ENCODE measurements at regions not wholly inside any gene's neighbourhood (a gene's known extent, or its start where the extent isn't known, plus 50 kb on each side); places are given as distances from the start of the nearest gene placed in this dataset.
A peak's percentile ranks its signal among the peaks of the same experiment; 100 is the strongest.
"Not testable (repeated sequence)": the region's sequence is repeated elsewhere in the genome, so short reads cannot be mapped to it uniquely, and the experiment has no call there.

GRCh38 chr12:75657831-75658230 is 146.4 kb upstream of the KRR1 start:
- Histone ChIP-seq H3K4me3 (no peak overlapping the region), H3K27ac (no peak overlapping the region), H3K4me1 (replicated peaks in 1 of 2) (peaks cover 7 to 18% of the 10 kb centered on the region in 2 donors)
- ATAC-seq (replicated peaks in 6 of 8): no peak
- 64 to 100% (median 81%) methylated on average over 1 to 2 of the region's 2 CpGs; no CpG with 5 or more reads in 2 of the 10 experiments for WGBS, 10 experiments
- in situ Hi-C loops (cut with MboI; ENCODE audit: low pct_unique_long_range_greater_than_20kb in 2 of 9, low sequenced_read_pairs in 9 of 9, unreplicated experiment in 9 of 9): no loop called here

GRCh38 chr12:75657354-75657753 is 145.9 kb upstream of the KRR1 start:
- H3K27ac ChIP-seq; H3K4me3 ChIP-seq; in situ Hi-C loops (cut with MboI; ENCODE audit: low pct_unique_long_range_greater_than_20kb in 2 of 9, low sequenced_read_pairs in 9 of 9, unreplicated experiment in 9 of 9); ATAC-seq (replicated peaks in 6 of 8): not testable (repeated sequence)
- 72 to 98% (median 93%) methylated on average over 3 to 6 of the region's 6 CpGs; no CpG with 5 or more reads in 4 of the 10 experiments for WGBS, 10 experiments
- H3K4me1 ChIP-seq (replicated peaks in 1 of 2): peaks cover 7 to 18% of the 10 kb centered on the region in 2 donors

GRCh38 chr12:75656648-75657047 is 145.2 kb upstream of the KRR1 start:
- WGBS, 10 experiments: 0 to 86% (median 27%) methylated on average over 1 of the region's 1 CpG; no CpG with 5 or more reads in 5 of the 10 experiments
- Histone ChIP-seq H3K27ac (no peak overlapping the region), H3K4me3 (no peak overlapping the region), H3K4me1 (replicated peaks in 1 of 2) (peaks cover 7 to 18% of the 10 kb centered on the region in 2 donors)
- in situ Hi-C loops (cut with MboI; ENCODE audit: low pct_unique_long_range_greater_than_20kb in 2 of 9, low sequenced_read_pairs in 9 of 9, unreplicated experiment in 9 of 9): no loop called here
- peak in 3 of 8 experiments; percentile 11 to 80 (median 37) for ATAC-seq (replicated peaks in 6 of 8)

GRCh38 chr12:75656210-75656609 is 144.8 kb upstream of the KRR1 start:
- Histone ChIP-seq H3K27ac (no peak overlapping the region), H3K4me1 (replicated peaks in 1 of 2) (peaks cover 11 to 21% of the 10 kb centered on the region in 2 donors), H3K4me3 (no peak overlapping the region)
- no peak for ATAC-seq (replicated peaks in 6 of 8)
- in situ Hi-C loops (cut with MboI; ENCODE audit: low pct_unique_long_range_greater_than_20kb in 2 of 9, low sequenced_read_pairs in 9 of 9, unreplicated experiment in 9 of 9): no loop called here

- ATAC-seq (replicated peaks in 6 of 8): no peak
- Histone ChIP-seq H3K27ac (no peak overlapping the region), H3K4me1 (replicated peaks in 1 of 2) (peaks cover 13 to 28% of the 10 kb centered on the region in 2 donors), H3K4me3 (no peak overlapping the region)
- 90 to 100% (median 99%) methylated on average over 1 to 4 of the region's 4 CpGs for WGBS, 10 experiments
- in situ Hi-C loops (cut with MboI; ENCODE audit: low pct_unique_long_range_greater_than_20kb in 2 of 9, low sequenced_read_pairs in 9 of 9, unreplicated experiment in 9 of 9): no loop called here
Observed at GRCh38 chr12:75655315-75655806, 144.0 kb upstream of the KRR1 start.

GRCh38 chr12:75651342-75651695 is 139.9 kb upstream of the KRR1 start:
- ATAC-seq (replicated peaks in 6 of 8): peak in 3 of 8 experiments; percentile 75 to 83 (median 81)
- WGBS, 10 experiments: 34 to 100% (median 80%) methylated on average over 1 to 2 of the region's 2 CpGs; no CpG with 5 or more reads in 2 of the 10 experiments
- H3K4me1 ChIP-seq (replicated peaks in 1 of 2): peaks cover 8 to 16% of the 10 kb centered on the region in 2 donors
- H3K27ac ChIP-seq: no peak overlapping the region
- in situ Hi-C loops (cut with MboI; ENCODE audit: low pct_unique_long_range_greater_than_20kb in 2 of 9, low sequenced_read_pairs in 9 of 9, unreplicated experiment in 9 of 9): no loop called here
- H3K4me3 ChIP-seq: no peak overlapping the region

GRCh38 chr12:75650595-75651341 is 139.4 kb upstream of the KRR1 start:
- Histone ChIP-seq H3K27ac (no peak overlapping the region), H3K4me1 (replicated peaks in 1 of 2) (peaks cover 8 to 16% of the 10 kb centered on the region in 2 donors), H3K4me3 (no peak overlapping the region)
- in situ Hi-C loops (cut with MboI; ENCODE audit: low pct_unique_long_range_greater_than_20kb in 2 of 9, low sequenced_read_pairs in 9 of 9, unreplicated experiment in 9 of 9): no loop called here
- peak in 3 of 8 experiments; percentile 85 to 88 (median 87) for ATAC-seq (replicated peaks in 6 of 8)
- WGBS, 10 experiments: 0 to 100% (median 29%) methylated on average over 1 to 2 of the region's 2 CpGs; no CpG with 5 or more reads in 2 of the 10 experiments

- Histone ChIP-seq H3K4me1 (replicated peaks in 1 of 2) (peaks cover 8 to 16% of the 10 kb centered on the region in 2 donors), H3K4me3 (no peak overlapping the region), H3K27ac (no peak overlapping the region)
- in situ Hi-C loops (cut with MboI; ENCODE audit: low pct_unique_long_range_greater_than_20kb in 2 of 9, low sequenced_read_pairs in 9 of 9, unreplicated experiment in 9 of 9): no loop called here
- ATAC-seq (replicated peaks in 6 of 8): no peak
Observed at GRCh38 chr12:75650100-75650499, 138.7 kb upstream of the KRR1 start.

GRCh38 chr12:75648856-75649255 is 137.4 kb upstream of the KRR1 start:
- no peak overlapping the region for H3K4me3 ChIP-seq
- ATAC-seq (replicated peaks in 6 of 8): peak in 1 of 8 experiments; percentile 31
- in situ Hi-C loops (cut with MboI; ENCODE audit: low pct_unique_long_range_greater_than_20kb in 2 of 9, low sequenced_read_pairs in 9 of 9, unreplicated experiment in 9 of 9): no loop called here
- no peak overlapping the region for H3K27ac ChIP-seq
- H3K4me1 ChIP-seq (replicated peaks in 1 of 2): peaks cover 8 to 16% of the 10 kb centered on the region in 2 donors
- 0 to 75% (median 23%) methylated on average over 1 to 3 of the region's 3 CpGs for WGBS, 10 experiments

GRCh38 chr12:75646329-75647210 is 135.2 kb upstream of the KRR1 start:
- WGBS, 10 experiments: 70 to 100% (median 85%) methylated on average over 1 to 4 of the region's 4 CpGs
- in situ Hi-C loops (cut with MboI; ENCODE audit: low pct_unique_long_range_greater_than_20kb in 2 of 9, low sequenced_read_pairs in 9 of 9, unreplicated experiment in 9 of 9): no loop called here
- no peak for ATAC-seq (replicated peaks in 6 of 8)
- Histone ChIP-seq H3K27ac (no peak overlapping the region), H3K4me3 (no peak overlapping the region), H3K4me1 (replicated peaks in 1 of 2) (peaks cover 7 to 16% of the 10 kb centered on the region in 2 donors)

- WGBS, 10 experiments: 0 to 100% (median 86%) methylated on average over 1 to 3 of the region's 3 CpGs; no CpG with 5 or more reads in 1 of the 10 experiments
- in situ Hi-C loops (cut with MboI; ENCODE audit: low pct_unique_long_range_greater_than_20kb in 2 of 9, low sequenced_read_pairs in 9 of 9, unreplicated experiment in 9 of 9): no loop called here
Observed at GRCh38 chr12:75644472-75645072, 133.2 kb upstream of the KRR1 start.

GRCh38 chr12:75643119-75643518 is 131.7 kb upstream of the KRR1 start:
- H3K4me1 ChIP-seq (replicated peaks in 1 of 2); H3K27ac ChIP-seq; H3K4me3 ChIP-seq; in situ Hi-C loops (cut with MboI; ENCODE audit: low pct_unique_long_range_greater_than_20kb in 2 of 9, low sequenced_read_pairs in 9 of 9, unreplicated experiment in 9 of 9); ATAC-seq (replicated peaks in 6 of 8): not testable (repeated sequence)
- WGBS, 10 experiments: 80 to 100% (median 96%) methylated on average over 1 to 5 of the region's 5 CpGs; no CpG with 5 or more reads in 1 of the 10 experiments

More at GRCh38 chr12:75644472-75645072, 133.2 kb upstream of the KRR1 start:
- ATAC-seq (replicated peaks in 6 of 8): peak in 2 of 8 experiments; percentile 8 to 12
- Histone ChIP-seq H3K4me1 (replicated peaks in 1 of 2) (peaks cover 6 to 9% of the 10 kb centered on the region in 2 donors), H3K4me3 (no peak overlapping the region), H3K27ac (no peak overlapping the region)

GRCh38 chr12:75642226-75642625 is 130.8 kb upstream of the KRR1 start:
- in situ Hi-C loops (cut with MboI; ENCODE audit: low pct_unique_long_range_greater_than_20kb in 2 of 9, low sequenced_read_pairs in 9 of 9, unreplicated experiment in 9 of 9): no loop called here
- Histone ChIP-seq H3K27ac (no peak overlapping the region), H3K4me1 (replicated peaks in 1 of 2) (peaks cover 0 to 9% of the 10 kb centered on the region in 2 donors), H3K4me3 (no peak overlapping the region)
- ATAC-seq (replicated peaks in 6 of 8): no peak
- WGBS, 10 experiments: 7 to 93% (median 67%) methylated on average over 1 of the region's 1 CpG
